ENCODE measurements at regions not wholly inside any gene's neighbourhood (a gene's known extent, or its start where the extent isn't known, plus 50 kb on each side); places are given as distances from the start of the nearest gene placed in this dataset.

DNA sequence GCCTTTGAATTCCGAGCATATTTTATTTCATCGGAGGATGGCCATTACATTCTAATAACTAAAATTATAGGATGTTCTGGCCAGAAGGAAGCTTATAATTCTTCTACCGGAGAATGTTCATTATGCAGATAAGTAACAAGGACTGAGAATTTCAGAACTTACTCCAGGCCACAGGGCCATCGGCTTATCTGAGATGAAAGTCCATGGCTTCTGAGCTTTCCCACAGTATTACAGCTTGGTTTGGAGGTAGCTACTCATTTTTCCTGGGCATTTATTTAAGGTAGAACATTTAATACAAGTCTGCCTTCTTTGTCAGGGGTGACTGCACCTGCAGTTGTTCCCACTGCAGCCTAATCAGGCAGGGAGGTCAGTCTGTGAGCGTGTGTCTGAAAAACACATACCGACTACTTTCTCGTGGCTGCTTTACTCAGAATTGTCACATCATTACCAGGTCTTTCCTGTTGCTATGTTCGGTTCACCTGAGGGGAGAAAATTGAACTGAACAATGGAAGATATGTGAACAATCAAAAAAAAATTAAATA is 219.7 kb upstream of the CPHXL start:
- TF ChIP-seq, protein P1, sequence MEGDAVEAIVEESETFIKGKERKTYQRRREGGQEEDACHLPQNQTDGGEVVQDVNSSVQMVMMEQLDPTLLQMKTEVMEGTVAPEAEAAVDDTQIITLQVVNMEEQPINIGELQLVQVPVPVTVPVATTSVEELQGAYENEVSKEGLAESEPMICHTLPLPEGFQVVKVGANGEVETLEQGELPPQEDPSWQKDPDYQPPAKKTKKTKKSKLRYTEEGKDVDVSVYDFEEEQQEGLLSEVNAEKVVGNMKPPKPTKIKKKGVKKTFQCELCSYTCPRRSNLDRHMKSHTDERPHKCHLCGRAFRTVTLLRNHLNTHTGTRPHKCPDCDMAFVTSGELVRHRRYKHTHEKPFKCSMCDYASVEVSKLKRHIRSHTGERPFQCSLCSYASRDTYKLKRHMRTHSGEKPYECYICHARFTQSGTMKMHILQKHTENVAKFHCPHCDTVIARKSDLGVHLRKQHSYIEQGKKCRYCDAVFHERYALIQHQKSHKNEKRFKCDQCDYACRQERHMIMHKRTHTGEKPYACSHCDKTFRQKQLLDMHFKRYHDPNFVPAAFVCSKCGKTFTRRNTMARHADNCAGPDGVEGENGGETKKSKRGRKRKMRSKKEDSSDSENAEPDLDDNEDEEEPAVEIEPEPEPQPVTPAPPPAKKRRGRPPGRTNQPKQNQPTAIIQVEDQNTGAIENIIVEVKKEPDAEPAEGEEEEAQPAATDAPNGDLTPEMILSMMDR (IDR thresholded peaks at IDR 0.05): no peak
- peak in 1 of 3 donors; percentile 21 for TF ChIP-seq POLR2A (IDR thresholded peaks at IDR 0.05)

Data from body of pancreas (tissue), 4 donors.